ENCODE measurements at regions not wholly inside any gene's neighbourhood (a gene's known extent, or its start where the extent isn't known, plus 50 kb on each side); places are given as distances from the start of the nearest gene placed in this dataset.

DNA sequence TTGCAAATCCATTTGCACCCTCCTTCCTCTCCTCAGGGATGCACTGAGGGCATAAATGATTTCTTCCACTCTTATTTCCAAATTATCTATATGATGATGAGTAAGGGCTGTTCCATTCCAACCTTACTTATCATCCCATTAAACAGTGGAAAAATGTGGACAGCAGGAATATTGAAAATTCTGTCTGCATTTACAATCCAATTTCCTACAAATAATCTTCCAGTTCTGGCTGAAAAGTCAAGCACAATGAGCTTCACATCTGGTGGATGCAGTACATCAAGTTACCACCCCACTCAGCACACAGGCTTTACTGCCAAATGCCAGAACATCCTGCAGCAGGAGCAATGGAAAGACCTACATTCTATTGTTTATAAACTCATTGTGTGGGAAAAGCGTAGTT lies 345.0 kb upstream of the STEAP1 start:
- TF ChIP-seq, protein P1, sequence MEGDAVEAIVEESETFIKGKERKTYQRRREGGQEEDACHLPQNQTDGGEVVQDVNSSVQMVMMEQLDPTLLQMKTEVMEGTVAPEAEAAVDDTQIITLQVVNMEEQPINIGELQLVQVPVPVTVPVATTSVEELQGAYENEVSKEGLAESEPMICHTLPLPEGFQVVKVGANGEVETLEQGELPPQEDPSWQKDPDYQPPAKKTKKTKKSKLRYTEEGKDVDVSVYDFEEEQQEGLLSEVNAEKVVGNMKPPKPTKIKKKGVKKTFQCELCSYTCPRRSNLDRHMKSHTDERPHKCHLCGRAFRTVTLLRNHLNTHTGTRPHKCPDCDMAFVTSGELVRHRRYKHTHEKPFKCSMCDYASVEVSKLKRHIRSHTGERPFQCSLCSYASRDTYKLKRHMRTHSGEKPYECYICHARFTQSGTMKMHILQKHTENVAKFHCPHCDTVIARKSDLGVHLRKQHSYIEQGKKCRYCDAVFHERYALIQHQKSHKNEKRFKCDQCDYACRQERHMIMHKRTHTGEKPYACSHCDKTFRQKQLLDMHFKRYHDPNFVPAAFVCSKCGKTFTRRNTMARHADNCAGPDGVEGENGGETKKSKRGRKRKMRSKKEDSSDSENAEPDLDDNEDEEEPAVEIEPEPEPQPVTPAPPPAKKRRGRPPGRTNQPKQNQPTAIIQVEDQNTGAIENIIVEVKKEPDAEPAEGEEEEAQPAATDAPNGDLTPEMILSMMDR (IDR thresholded peaks at IDR 0.05): no peak
- TF ChIP-seq POLR2A (IDR thresholded peaks at IDR 0.05): no peak

All from prostate gland (tissue), 2 donors.